ENCODE measurements at regions not wholly inside any gene's neighbourhood (a gene's known extent, or its start where the extent isn't known, plus 50 kb on each side); places are given as distances from the start of the nearest gene placed in this dataset.

GRCh38 chr1:94668528-94668927, 127.0 kb upstream of the F3 start:
- TF ChIP-seq CTCF (IDR thresholded peaks at IDR 0.05) (no peak), POLR2A (IDR thresholded peaks at IDR 0.05) (no peak)
